LNCAP (cell line): ENCODE measurements at regions not wholly inside any gene's neighbourhood (a gene's known extent, or its start where the extent isn't known, plus 50 kb on each side); places are given as distances from the start of the nearest gene placed in this dataset.

ENCODE experiments used
- TF ChIP-seq, protein P1 (sequence below): fragments of 450-650 bp; IDR thresholded peaks from 2 replicates; pipeline ENCODE4 v1.5.1; 2017; ENCODE audit warnings: mild to moderate bottlenecking

GRCh38 chr14:49036266-49036665 is 549.9 kb downstream of the RPS29 start:
- TF ChIP-seq, protein P1, sequence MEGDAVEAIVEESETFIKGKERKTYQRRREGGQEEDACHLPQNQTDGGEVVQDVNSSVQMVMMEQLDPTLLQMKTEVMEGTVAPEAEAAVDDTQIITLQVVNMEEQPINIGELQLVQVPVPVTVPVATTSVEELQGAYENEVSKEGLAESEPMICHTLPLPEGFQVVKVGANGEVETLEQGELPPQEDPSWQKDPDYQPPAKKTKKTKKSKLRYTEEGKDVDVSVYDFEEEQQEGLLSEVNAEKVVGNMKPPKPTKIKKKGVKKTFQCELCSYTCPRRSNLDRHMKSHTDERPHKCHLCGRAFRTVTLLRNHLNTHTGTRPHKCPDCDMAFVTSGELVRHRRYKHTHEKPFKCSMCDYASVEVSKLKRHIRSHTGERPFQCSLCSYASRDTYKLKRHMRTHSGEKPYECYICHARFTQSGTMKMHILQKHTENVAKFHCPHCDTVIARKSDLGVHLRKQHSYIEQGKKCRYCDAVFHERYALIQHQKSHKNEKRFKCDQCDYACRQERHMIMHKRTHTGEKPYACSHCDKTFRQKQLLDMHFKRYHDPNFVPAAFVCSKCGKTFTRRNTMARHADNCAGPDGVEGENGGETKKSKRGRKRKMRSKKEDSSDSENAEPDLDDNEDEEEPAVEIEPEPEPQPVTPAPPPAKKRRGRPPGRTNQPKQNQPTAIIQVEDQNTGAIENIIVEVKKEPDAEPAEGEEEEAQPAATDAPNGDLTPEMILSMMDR: no peak

- TF ChIP-seq, protein P1: no peak
Observed at GRCh38 chr14:49033131-49033530, 553.0 kb downstream of the RPS29 start.

GRCh38 chr14:49019467-49020115 is 566.6 kb downstream of the RPS29 start:
- TF ChIP-seq, protein P1: no peak

- TF ChIP-seq, protein P1: no peak
Observed at GRCh38 chr14:49017447-49017846, 568.7 kb downstream of the RPS29 start.

GRCh38 chr14:49016381-49016780 is 569.8 kb downstream of the RPS29 start:
- TF ChIP-seq, protein P1: no peak

DNA sequence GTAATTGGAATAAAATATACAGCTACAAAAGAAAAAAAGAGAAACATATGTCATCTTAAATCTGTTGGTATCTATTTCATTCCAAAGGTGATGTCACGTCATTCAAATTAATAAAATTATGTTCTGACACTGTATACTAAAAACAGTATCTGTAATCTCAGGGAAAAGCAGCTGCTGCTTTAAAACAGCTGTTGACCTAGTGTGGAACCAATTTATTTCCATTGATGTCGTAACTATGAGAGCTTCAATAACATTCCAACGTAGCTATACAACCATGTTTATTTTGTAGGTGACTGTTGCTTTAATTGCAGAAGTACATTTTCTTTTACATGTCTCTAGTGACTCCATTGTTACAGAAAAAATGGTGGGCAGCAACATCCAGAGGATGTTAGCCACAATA is 571.7 kb downstream of the RPS29 start:
- TF ChIP-seq, protein P1: no peak

- TF ChIP-seq, protein P1: no peak
Observed at GRCh38 chr14:49008363-49008762, 577.8 kb downstream of the RPS29 start.

DNA sequence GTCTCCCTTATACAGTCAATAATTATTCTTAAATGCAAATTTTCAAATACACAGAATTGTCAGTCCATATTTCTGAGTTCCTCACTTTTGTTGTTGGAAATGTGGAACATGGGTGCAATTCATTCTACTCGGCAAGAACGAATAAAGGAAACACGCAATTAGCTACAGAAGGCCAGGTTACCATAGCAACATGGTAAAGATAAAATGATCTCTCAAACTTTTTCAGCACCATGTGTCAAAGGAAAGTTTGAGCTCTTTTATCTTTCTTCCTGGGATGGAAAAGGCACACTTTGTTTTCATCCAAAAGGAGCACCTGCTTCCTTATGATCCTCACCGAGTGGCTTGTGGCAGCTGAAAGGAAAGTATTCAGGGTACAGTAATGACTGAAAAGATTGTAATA is 595.0 kb downstream of the RPS29 start:
- TF ChIP-seq, protein P1: no peak
